Sigmoid colon (tissue), 6 donors: ENCODE measurements at regions not wholly inside any gene's neighbourhood (a gene's known extent, or its start where the extent isn't known, plus 50 kb on each side); places are given as distances from the start of the nearest gene placed in this dataset.

Experiments used
- DNase-seq: peaks from one replicate; pipeline ENCODE4 v3.0.0-alpha.2; 2019
- H3K27ac ChIP-seq, 4 donors: fragments of 200-600 bp; sonication (generic); one replicate each; pipeline ENCODE4 v1.5.1; 2016 to 2019; ENCODE audit warnings: mild to moderate bottlenecking in 1 of 4
- H3K27me3 ChIP-seq, 3 donors: fragments of 200-600 bp; sonication (generic); one replicate each; pipeline ENCODE4 v1.5.1; 2019; ENCODE audit warnings: mild to moderate bottlenecking in 1 of 3
- H3K36me3 ChIP-seq, 4 donors: fragments of 200-600 bp; sonication (generic); one replicate each; pipeline ENCODE4 v1.5.1; 2016 to 2019
- H3K4me1 ChIP-seq, 4 donors: fragments of 200-600 bp; sonication (generic); one replicate each; pipeline ENCODE4 v1.5.1; 2017 to 2019
- H3K4me3 ChIP-seq, 4 donors: fragments of 200-600 bp; sonication (generic); one replicate each; pipeline ENCODE4 v1.5.1; 2017 to 2019; ENCODE audit warnings: mild to moderate bottlenecking in 2 of 4, moderate library complexity in 1 of 4
- H3K9me3 ChIP-seq, 4 donors: fragments of 200-600 bp in 3 of 4; sonication (generic) in 3 of 4; one replicate each; pipeline versions ENCODE4 v1.5.1 to v1.6.1; 2013 to 2019
- CTCF ChIP-seq, 4 experiments: fragments of 450-650 bp in 3 of 4; fragments of 200-600 bp in 1 of 4; IDR thresholded peaks; one replicate each; pipeline ENCODE4 v1.5.1; 2016 to 2019; ENCODE audit warnings: antibody characterized with exemption in 4 of 4, mild to moderate bottlenecking in 3 of 4, moderate library complexity in 2 of 4
- EP300 ChIP-seq, 4 donors: sonication (generic); formaldehyde crosslinking; IDR thresholded peaks; one replicate each; pipeline ENCODE4 v1.6.1; 2017; ENCODE audit warnings: antibody characterized with exemption in 4 of 4
- POLR2A ChIP-seq, 2 donors: fragments of 450-650 bp; IDR thresholded peaks; one replicate each; pipeline ENCODE4 v1.6.1; 2016; ENCODE audit warnings: antibody characterized with exemption in 2 of 2, mild to moderate bottlenecking in 2 of 2, moderate library complexity in 2 of 2
- POLR2AphosphoS5 ChIP-seq, 4 donors: sonication (generic); formaldehyde crosslinking; IDR thresholded peaks; one replicate each; pipeline ENCODE4 v1.6.1; 2017; ENCODE audit warnings: antibody characterized with exemption in 4 of 4
- WGBS, 2 donors: extraction: QIAGEN DNeasy Blood & Tissue Kit; methylation state at CpG; one replicate each; pipeline ENCODE4 v1.1.7; 2013; 5-methylcytosine and 5-hydroxymethylcytosine counted together
- intact Hi-C: fragments of 100-400 bp; cut with DNase I; formaldehyde crosslinking; loops from one replicate; pipeline ENCODE4 v1.15.1; 2023
- donor health status: healthy with polysubstance abuse.
- donor health status: healthy.

GRCh38 chr2:38202713-38203445 is 126.9 kb upstream of the CYP1B1 start:
- no peak for TF ChIP-seq CTCF (IDR thresholded peaks at IDR 0.05)
- no peak for TF ChIP-seq POLR2AphosphoS5 (IDR thresholded peaks at IDR 0.05)
- no peak for TF ChIP-seq POLR2A (IDR thresholded peaks at IDR 0.05)
- no peak for TF ChIP-seq EP300 (IDR thresholded peaks at IDR 0.05)
- H3K27me3 ChIP-seq = no peaks in the 10 kb centered on the region
- 86 to 94% methylated on average over 14 of the region's 14 CpGs for WGBS, 2 donors
- H3K36me3 ChIP-seq = no peaks in the 10 kb centered on the region
- no peak for DNase-seq
- H3K27ac ChIP-seq = no peak overlapping the region
- peaks cover 0 to 38% (median 35%) of the 10 kb centered on the region in 4 donors for H3K4me1 ChIP-seq
- no peak overlapping the region for H3K4me3 ChIP-seq
- intact Hi-C loops = no loop called here
- H3K9me3 ChIP-seq = no peaks in the 10 kb centered on the region

GRCh38 chr2:38201784-38202183 is 125.8 kb upstream of the CYP1B1 start:
- Histone ChIP-seq H3K36me3 (no peaks in the 10 kb centered on the region), H3K4me1 (peaks cover 0 to 37% (median 33%) of the 10 kb centered on the region in 4 donors), H3K4me3 (no peak overlapping the region), H3K9me3 (no peaks in the 10 kb centered on the region), H3K27me3 (no peaks in the 10 kb centered on the region), H3K27ac (peak overlapping the region in 3 of 4 donors; percentile 73 to 74 (median 73))
- DNase-seq = no peak
- peak in 3 of 4 donors; percentile 27 to 55 (median 48) for TF ChIP-seq POLR2AphosphoS5 (IDR thresholded peaks at IDR 0.05)
- TF ChIP-seq CTCF (IDR thresholded peaks at IDR 0.05) = no peak
- intact Hi-C loops = no loop called here

GRCh38 chr2:38200598-38200997 is 124.6 kb upstream of the CYP1B1 start:
- DNase-seq = peak; percentile 80
- no peak for TF ChIP-seq CTCF (IDR thresholded peaks at IDR 0.05)
- peak; percentile 71 to 80 (median 76) for TF ChIP-seq EP300 (IDR thresholded peaks at IDR 0.05)
- no peak for TF ChIP-seq POLR2A (IDR thresholded peaks at IDR 0.05)
- TF ChIP-seq POLR2AphosphoS5 (IDR thresholded peaks at IDR 0.05) = peak; percentile 72 to 89 (median 84)
- H3K9me3 ChIP-seq = no peaks in the 10 kb centered on the region
- intact Hi-C loops = no loop called here
- no peaks in the 10 kb centered on the region for H3K27me3 ChIP-seq
- no peaks in the 10 kb centered on the region for H3K36me3 ChIP-seq
- WGBS, 2 donors = 76 to 77% methylated on average over 3 of the region's 3 CpGs
- H3K27ac ChIP-seq = peak overlapping the region in 3 of 4 donors; percentile 73 to 74 (median 73)
- no peak overlapping the region for H3K4me3 ChIP-seq
- peaks cover 0 to 37% (median 33%) of the 10 kb centered on the region in 4 donors for H3K4me1 ChIP-seq

GRCh38 chr2:38199127-38199526 is 123.2 kb upstream of the CYP1B1 start:
- H3K4me1 ChIP-seq = peaks cover 0 to 37% (median 33%) of the 10 kb centered on the region in 4 donors
- no peaks in the 10 kb centered on the region for H3K9me3 ChIP-seq
- peak overlapping the region in 3 of 4 donors; percentile 73 to 74 (median 73) for H3K27ac ChIP-seq
- no peaks in the 10 kb centered on the region for H3K27me3 ChIP-seq
- no peaks in the 10 kb centered on the region for H3K36me3 ChIP-seq
- WGBS, 2 donors = 52 to 91% methylated on average over 1 of the region's 1 CpG
- intact Hi-C loops = no loop called here
- H3K4me3 ChIP-seq = no peak overlapping the region
- no peak for DNase-seq
- no peak for TF ChIP-seq EP300 (IDR thresholded peaks at IDR 0.05)
- no peak for TF ChIP-seq CTCF (IDR thresholded peaks at IDR 0.05)
- no peak for TF ChIP-seq POLR2A (IDR thresholded peaks at IDR 0.05)
- TF ChIP-seq POLR2AphosphoS5 (IDR thresholded peaks at IDR 0.05) = no peak

GRCh38 chr2:38194751-38195150 is 118.8 kb upstream of the CYP1B1 start:
- H3K27me3 ChIP-seq = no peaks in the 10 kb centered on the region
- no peak overlapping the region for H3K4me3 ChIP-seq
- no peaks in the 10 kb centered on the region for H3K9me3 ChIP-seq
- no peak for DNase-seq
- H3K27ac ChIP-seq = no peak overlapping the region
- TF ChIP-seq CTCF (IDR thresholded peaks at IDR 0.05) (no peak), POLR2A (IDR thresholded peaks at IDR 0.05) (no peak), POLR2AphosphoS5 (IDR thresholded peaks at IDR 0.05) (no peak), EP300 (IDR thresholded peaks at IDR 0.05) (no peak)
- H3K36me3 ChIP-seq = no peaks in the 10 kb centered on the region
- peaks cover 0 to 7% (median 5%) of the 10 kb centered on the region in 4 donors for H3K4me1 ChIP-seq
- 94% methylated on average over 5 of the region's 5 CpGs for WGBS, 2 donors
- intact Hi-C loops = no loop called here
